K562 (cell line): ENCODE measurements at regions not wholly inside any gene's neighbourhood (a gene's known extent, or its start where the extent isn't known, plus 50 kb on each side); places are given as distances from the start of the nearest gene placed in this dataset.
A peak's percentile ranks its signal among the peaks of the same experiment; 100 is the strongest.

Source experiments
- BCOR ChIP-seq: fragments of 450-650 bp; IDR thresholded peaks from 2 replicates; pipeline ENCODE4 v1.6.1; 2016
- CBFA2T2 ChIP-seq: fragments of 450-650 bp; conservative IDR thresholded peaks from 2 replicates; pipeline ENCODE4 v1.6.1; 2017; ENCODE audit warnings: mild to moderate bottlenecking
- EP300 ChIP-seq: IDR thresholded peaks from 2 replicates; pipeline ENCODE4 v1.6.1; 2012; ENCODE audit warnings: low read length, improper control_type of control experiment
- FOS ChIP-seq: IDR thresholded peaks from 3 replicates; pipeline ENCODE4 v1.6.1; 2011; ENCODE audit not compliant: insufficient read length; ENCODE audit errors: extremely low read depth
- KAT8 ChIP-seq: fragments of 450-650 bp; IDR thresholded peaks from 2 replicates; pipeline ENCODE4 v1.6.1; 2016; ENCODE audit warnings: low read depth, mild to moderate bottlenecking
- LCOR ChIP-seq: sonication (generic); formaldehyde crosslinking; IDR thresholded peaks from 2 replicates; pipeline ENCODE4 v1.8.0; 2022; ENCODE audit warnings: mild to moderate bottlenecking, missing genetic modification reagents
- MAFF ChIP-seq: IDR thresholded peaks from 2 replicates; pipeline ENCODE4 v1.6.1; 2012; ENCODE audit warnings: low read length, improper control_type of control experiment
- SMARCE1 ChIP-seq: fragments of 450-650 bp; IDR thresholded peaks from 2 replicates; pipeline ENCODE4 v1.7.1; 2016; ENCODE audit warnings: mild to moderate bottlenecking
- TAL1 ChIP-seq: fragments of 450-650 bp; IDR thresholded peaks from 2 replicates; pipeline ENCODE4 v1.6.1; 2016; ENCODE audit warnings: mild to moderate bottlenecking
- VEZF1 ChIP-seq: fragments of 200-800 bp; sonication (Bioruptor generic); IDR thresholded peaks from 2 replicates; pipeline ENCODE4 v1.6.1; 2017; ENCODE audit warnings: missing genetic modification characterization, missing compliant biosample characterization
- ZBTB49 ChIP-seq: sonication (generic); formaldehyde crosslinking; IDR thresholded peaks from 2 replicates; pipeline ENCODE4 v1.8.0; 2022; ENCODE audit warnings: missing genetic modification reagents, mild to moderate bottlenecking, borderline replicate concordance
- ZNF23 ChIP-seq: fragments of 250-450 bp; sonication (Bioruptor Pico); IDR thresholded peaks from 2 replicates; pipeline ENCODE4 v1.4.0; 2020; ENCODE audit warnings: mild to moderate bottlenecking
- ZNF24 ChIP-seq: fragments of 450-650 bp; IDR thresholded peaks from 2 replicates; pipeline ENCODE4 v1.6.1; 2016
- ZNF324 ChIP-seq: fragments of 250-450 bp; sonication (Bioruptor Pico); IDR thresholded peaks from 2 replicates; pipeline ENCODE4 v1.4.0; 2020; ENCODE audit warnings: mild to moderate bottlenecking
- ZNF584 ChIP-seq: fragments of 200-800 bp; sonication (Bioruptor generic); IDR thresholded peaks from 2 replicates; pipeline ENCODE4 v1.6.1; 2016; ENCODE audit warnings: low read depth, mild to moderate bottlenecking, missing genetic modification characterization, missing compliant biosample characterization
- ZNF589 ChIP-seq: fragments of 200-800 bp; sonication (Bioruptor generic); IDR thresholded peaks from 2 replicates; pipeline ENCODE4 v1.6.1; 2016; ENCODE audit warnings: low read depth, missing genetic modification characterization, missing compliant biosample characterization
- ZNF609 ChIP-seq: sonication (generic); formaldehyde crosslinking; IDR thresholded peaks from 2 replicates; pipeline ENCODE4 v1.8.1; 2023; ENCODE audit warnings: missing genetic modification reagents, mild to moderate bottlenecking, borderline replicate concordance
- ZNF639 ChIP-seq, 2 experiments: fragments of 200-800 bp in 1 of 2; sonication (Bioruptor generic) in 1 of 2; sonication (generic) in 1 of 2; formaldehyde crosslinking in 1 of 2; IDR thresholded peaks in 1 of 2; conservative IDR thresholded peaks in 1 of 2; 2 replicates each; pipeline versions ENCODE4 v1.5.0 to v1.6.1; 2016 to 2020; ENCODE audit warnings: missing compliant biosample characterization in 1 of 2, missing genetic modification characterization in 1 of 2, missing genetic modification reagents in 1 of 2

GRCh38 chr10:125605167-125605566 is 77.8 kb downstream of the TEX36 start (continued):
- TF ChIP-seq ZBTB49 (no peak), SMARCE1 (peak; percentile 67; the same call in 1 of the 2 replicates), ZNF23 (no peak), ZNF609 (peak; percentile 99), EP300 (peak; percentile 33; the same call in 1 of the 2 replicates), ZNF584 (CRISPR knock-in tag) (peak; percentile 93), FOS (no peak), ZNF324 (CRISPR knock-in tag) (peak; percentile 49; the same call in 1 of the 2 replicates), LCOR (CRISPR knock-in tag) (0 out of 2 replicates have a peak, but pooled peaks have one; percentile 28), ZNF589 (CRISPR knock-in tag) (peak; percentile 96), CBFA2T2 (peak; percentile 95), ZNF24 (peak; percentile 54; the same call in 1 of the 2 replicates), VEZF1 (CRISPR knock-in tag) (peak; percentile 30; the same call in 1 of the 2 replicates), ZNF639 (CRISPR knock-in tag; conservative IDR thresholded peaks at IDR 0.05 in 1 of 2, IDR thresholded peaks at IDR 0.05 in 1 of 2) (peak in 1 of 2 experiments; percentile 59; a peak in 1 of 4 replicates), BCOR (peak; percentile 48; the same call in 1 of the 2 replicates), KAT8 (no peak), TAL1 (peak; percentile 95), MAFF (no peak)
